SU-DHL-6 (cell line): ENCODE measurements at regions not wholly inside any gene's neighbourhood (a gene's known extent, or its start where the extent isn't known, plus 50 kb on each side); places are given as distances from the start of the nearest gene placed in this dataset.

Source experiments
- EZH2phosphoT487 ChIP-seq: fragments of 200-600 bp; sonication (generic), shearing (Covaris generic); conservative IDR thresholded peaks from 2 replicates; pipeline ENCODE4 v1.6.1; 2018; ENCODE audit warnings: mild to moderate bottlenecking, antibody characterized with exemption, low read length, moderate library complexity, mixed read lengths
- TF ChIP-seq, protein P1 (sequence below): fragments of 200-600 bp; sonication (generic); IDR thresholded peaks from one replicate; pipeline ENCODE4 v1.5.1; 2017; ENCODE audit warnings: antibody characterized with exemption, mild to moderate bottlenecking, low read length, moderate library complexity; ENCODE audit not compliant: insufficient read depth, poor library complexity, severe bottlenecking

DNA sequence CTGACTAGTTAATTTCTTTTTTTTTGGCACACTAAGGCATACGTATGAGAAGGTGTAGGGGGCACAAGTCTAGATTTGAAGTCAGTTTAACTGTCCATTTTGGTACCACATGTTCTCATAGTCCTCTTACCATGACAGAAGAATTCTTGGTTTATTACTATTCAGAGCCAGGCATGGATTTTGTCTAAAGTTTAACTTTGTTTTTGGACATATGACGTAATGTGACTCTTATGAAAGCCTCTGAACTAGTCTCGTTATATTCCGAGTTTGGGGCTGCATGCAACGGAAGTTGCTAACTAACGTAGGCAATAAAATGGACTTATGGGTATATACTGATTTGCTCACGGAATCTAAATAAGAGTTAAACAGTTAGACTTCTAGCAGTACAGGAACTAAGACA lies 62.9 kb downstream of the MSTN start:
- TF ChIP-seq, protein P1, sequence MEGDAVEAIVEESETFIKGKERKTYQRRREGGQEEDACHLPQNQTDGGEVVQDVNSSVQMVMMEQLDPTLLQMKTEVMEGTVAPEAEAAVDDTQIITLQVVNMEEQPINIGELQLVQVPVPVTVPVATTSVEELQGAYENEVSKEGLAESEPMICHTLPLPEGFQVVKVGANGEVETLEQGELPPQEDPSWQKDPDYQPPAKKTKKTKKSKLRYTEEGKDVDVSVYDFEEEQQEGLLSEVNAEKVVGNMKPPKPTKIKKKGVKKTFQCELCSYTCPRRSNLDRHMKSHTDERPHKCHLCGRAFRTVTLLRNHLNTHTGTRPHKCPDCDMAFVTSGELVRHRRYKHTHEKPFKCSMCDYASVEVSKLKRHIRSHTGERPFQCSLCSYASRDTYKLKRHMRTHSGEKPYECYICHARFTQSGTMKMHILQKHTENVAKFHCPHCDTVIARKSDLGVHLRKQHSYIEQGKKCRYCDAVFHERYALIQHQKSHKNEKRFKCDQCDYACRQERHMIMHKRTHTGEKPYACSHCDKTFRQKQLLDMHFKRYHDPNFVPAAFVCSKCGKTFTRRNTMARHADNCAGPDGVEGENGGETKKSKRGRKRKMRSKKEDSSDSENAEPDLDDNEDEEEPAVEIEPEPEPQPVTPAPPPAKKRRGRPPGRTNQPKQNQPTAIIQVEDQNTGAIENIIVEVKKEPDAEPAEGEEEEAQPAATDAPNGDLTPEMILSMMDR = no peak
- TF ChIP-seq EZH2phosphoT487 = no peak
